Calu3 (cell line): ENCODE measurements at regions not wholly inside any gene's neighbourhood (a gene's known extent, or its start where the extent isn't known, plus 50 kb on each side); places are given as distances from the start of the nearest gene placed in this dataset.

Experiments
- BruUV-seq: library from RNA; stranded (reverse); fragments of 400-500 nt; replicated peaks from 2 replicates; lab custom pipeline; 2021; lab: Mats Ljungman, UMichigan
- CTCF ChIA-PET: fragments of 300-600 bp; sonication (Branson Sonifier 250); formaldehyde crosslinking; loops from one replicate; lab custom pipeline; 2022; ENCODE audit warnings: antibody characterized with exemption; lab: Charles Lee
- DNase-seq: peaks from one replicate; pipeline ENCODE4 v3.0.0; 2022
- H3K27ac Mint-ChIP-seq: one replicate; pipeline ENCODE4 v1.8.0; 2022; ENCODE audit warnings: mixed read lengths; ENCODE audit not compliant: unreplicated experiment
- H3K27me3 Mint-ChIP-seq: one replicate; pipeline ENCODE4 v1.8.0; 2022; ENCODE audit warnings: mixed read lengths; ENCODE audit not compliant: unreplicated experiment
- H3K36me3 Mint-ChIP-seq: one replicate; pipeline ENCODE4 v1.8.0; 2022; ENCODE audit warnings: mild to moderate bottlenecking, moderate library complexity, mixed read lengths; ENCODE audit not compliant: insufficient read depth, unreplicated experiment
- H3K4me1 Mint-ChIP-seq: one replicate; pipeline ENCODE4 v1.8.0; 2022; ENCODE audit warnings: mild to moderate bottlenecking, low read depth, mixed read lengths; ENCODE audit not compliant: unreplicated experiment
- H3K4me3 Mint-ChIP-seq: one replicate; pipeline ENCODE4 v1.8.0; 2022; ENCODE audit warnings: mild to moderate bottlenecking, low read depth, moderate library complexity, mixed read lengths; ENCODE audit not compliant: unreplicated experiment
- H3K9me3 Mint-ChIP-seq: one replicate; pipeline ENCODE4 v1.8.0; 2022; ENCODE audit warnings: low read depth, mixed read lengths; ENCODE audit not compliant: unreplicated experiment
- intact Hi-C: fragments of 100-400 bp; cut with micrococcal nuclease; formaldehyde crosslinking; loops from one replicate; pipeline ENCODE4 v1.10.0; 2022; ENCODE audit not compliant: unreplicated experiment
- TF ChIP-seq, protein P1 (sequence below): fragments of 200-600 bp; IDR thresholded peaks from one replicate; pipeline ENCODE4 v1.8.0; 2022; ENCODE audit warnings: antibody characterized with exemption; ENCODE audit not compliant: unreplicated experiment

DNA sequence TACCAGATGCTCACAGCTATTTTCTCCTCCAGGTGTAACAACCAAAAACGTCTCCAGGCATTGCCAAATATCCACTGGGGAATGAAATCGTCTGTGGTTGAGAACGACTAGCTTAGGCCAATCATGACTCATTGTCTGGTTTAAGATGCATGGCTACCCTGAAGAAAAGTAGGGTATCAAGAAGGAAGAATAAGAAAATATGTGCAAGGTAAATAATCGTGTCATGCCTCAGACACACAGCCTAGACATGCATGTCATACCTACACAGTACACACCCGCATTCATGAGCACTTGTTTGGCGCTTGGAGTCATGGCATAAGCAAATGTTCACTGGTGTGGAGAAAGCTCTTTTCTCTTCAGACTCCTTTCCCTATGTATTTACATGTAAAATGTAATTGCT lies 745.7 kb downstream of the MAFB start:
- TF ChIP-seq, protein P1, sequence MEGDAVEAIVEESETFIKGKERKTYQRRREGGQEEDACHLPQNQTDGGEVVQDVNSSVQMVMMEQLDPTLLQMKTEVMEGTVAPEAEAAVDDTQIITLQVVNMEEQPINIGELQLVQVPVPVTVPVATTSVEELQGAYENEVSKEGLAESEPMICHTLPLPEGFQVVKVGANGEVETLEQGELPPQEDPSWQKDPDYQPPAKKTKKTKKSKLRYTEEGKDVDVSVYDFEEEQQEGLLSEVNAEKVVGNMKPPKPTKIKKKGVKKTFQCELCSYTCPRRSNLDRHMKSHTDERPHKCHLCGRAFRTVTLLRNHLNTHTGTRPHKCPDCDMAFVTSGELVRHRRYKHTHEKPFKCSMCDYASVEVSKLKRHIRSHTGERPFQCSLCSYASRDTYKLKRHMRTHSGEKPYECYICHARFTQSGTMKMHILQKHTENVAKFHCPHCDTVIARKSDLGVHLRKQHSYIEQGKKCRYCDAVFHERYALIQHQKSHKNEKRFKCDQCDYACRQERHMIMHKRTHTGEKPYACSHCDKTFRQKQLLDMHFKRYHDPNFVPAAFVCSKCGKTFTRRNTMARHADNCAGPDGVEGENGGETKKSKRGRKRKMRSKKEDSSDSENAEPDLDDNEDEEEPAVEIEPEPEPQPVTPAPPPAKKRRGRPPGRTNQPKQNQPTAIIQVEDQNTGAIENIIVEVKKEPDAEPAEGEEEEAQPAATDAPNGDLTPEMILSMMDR: no peak
- no peak overlapping the region for H3K27ac Mint-ChIP-seq
- CTCF ChIA-PET: no interaction called here
- peaks cover 25% of the 10 kb centered on the region for H3K9me3 Mint-ChIP-seq
- no peaks in the 10 kb centered on the region for H3K36me3 Mint-ChIP-seq
- no TSS peak for BruUV-seq
- no peaks in the 10 kb centered on the region for H3K4me1 Mint-ChIP-seq
- intact Hi-C loops: no loop called here
- H3K4me3 Mint-ChIP-seq: no peak overlapping the region
- DNase-seq: no peak
- no peaks in the 10 kb centered on the region for H3K27me3 Mint-ChIP-seq

DNA sequence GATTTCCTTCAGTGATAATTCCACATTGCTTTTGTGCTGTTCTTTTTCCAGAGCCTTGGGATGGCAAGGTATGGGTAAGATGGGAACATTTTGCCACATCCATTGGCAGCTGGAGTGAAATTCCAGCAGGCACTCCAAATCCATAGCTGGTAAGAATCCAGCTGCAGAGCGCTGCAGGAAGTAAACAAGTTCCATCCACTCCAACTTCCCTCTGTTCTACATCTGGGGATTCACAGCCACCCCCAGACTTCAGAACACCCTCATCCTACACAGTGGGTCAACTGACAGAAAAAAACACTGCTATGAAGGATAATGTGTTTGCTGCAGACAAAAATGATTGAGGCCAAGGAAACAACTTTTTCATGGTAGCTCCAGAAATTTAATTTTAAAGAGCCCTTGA lies 747.8 kb downstream of the MAFB start:
- intact Hi-C loops: no loop called here
- no peak for DNase-seq
- peaks cover 33% of the 10 kb centered on the region for H3K9me3 Mint-ChIP-seq
- CTCF ChIA-PET: no interaction called here
- no TSS peak for BruUV-seq
- no peak overlapping the region for H3K27ac Mint-ChIP-seq
- H3K36me3 Mint-ChIP-seq: no peaks in the 10 kb centered on the region
- H3K4me3 Mint-ChIP-seq: no peak overlapping the region
- TF ChIP-seq, protein P1: no peak
- H3K4me1 Mint-ChIP-seq: no peaks in the 10 kb centered on the region
- no peaks in the 10 kb centered on the region for H3K27me3 Mint-ChIP-seq

DNA sequence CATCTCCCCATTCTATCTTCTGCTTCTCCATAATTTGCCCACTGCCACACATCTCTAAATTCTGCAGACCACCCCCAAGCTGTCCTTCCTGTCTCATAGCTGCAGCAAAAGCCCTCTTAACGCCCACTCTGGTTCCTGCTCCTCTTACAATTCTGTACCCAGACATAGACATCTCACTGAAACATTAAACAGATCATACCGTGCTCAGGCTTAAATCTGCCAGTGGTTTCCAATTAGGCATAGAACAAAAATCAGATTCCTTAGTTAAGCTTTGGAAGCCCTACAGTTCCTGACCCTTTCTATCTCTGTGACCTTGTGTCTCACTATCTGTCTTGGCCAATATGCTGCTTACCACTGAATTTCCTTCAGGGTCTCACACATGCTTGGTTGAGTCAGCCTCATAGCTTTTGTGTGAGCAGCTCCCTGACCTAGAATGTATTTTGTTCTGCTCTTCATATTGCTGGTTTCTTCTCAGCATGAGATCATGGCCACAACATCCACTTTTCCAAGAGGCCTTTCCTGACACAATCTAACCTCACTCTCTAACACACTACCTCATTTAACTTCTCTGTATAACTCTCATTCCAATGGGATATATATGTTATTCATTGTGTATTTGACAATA lies 749.7 kb downstream of the MAFB start:
- no peak overlapping the region for H3K27ac Mint-ChIP-seq
- BruUV-seq: no TSS peak

DNA sequence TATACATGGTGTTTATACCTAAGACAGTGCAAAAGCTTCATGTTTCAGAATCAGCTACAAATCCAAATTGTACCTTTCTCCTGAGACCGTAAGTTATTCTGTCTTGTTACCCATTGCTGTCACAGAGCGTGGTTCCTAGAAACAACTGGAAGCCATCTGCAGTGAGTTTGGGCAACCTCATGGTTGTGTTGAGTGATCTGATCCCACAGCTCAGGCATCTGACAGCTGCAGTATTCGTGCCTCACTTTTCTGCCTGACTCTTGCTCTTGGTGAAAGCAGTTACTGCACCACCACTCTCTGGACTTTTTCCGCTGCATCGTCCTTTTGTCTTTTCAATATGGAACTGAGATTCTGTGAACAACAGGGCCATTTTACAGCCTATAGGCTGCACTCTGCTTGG lies 752.6 kb downstream of the MAFB start:
- H3K4me1 Mint-ChIP-seq: no peaks in the 10 kb centered on the region
- no peak overlapping the region for H3K27ac Mint-ChIP-seq

More for the DNA sequence above, 749.7 kb downstream of the MAFB start:
- DNase-seq: no peak
- intact Hi-C loops: no loop called here
- Mint-ChIP-seq H3K9me3 (peaks cover 25% of the 10 kb centered on the region), H3K4me1 (no peaks in the 10 kb centered on the region), H3K27me3 (no peaks in the 10 kb centered on the region), H3K4me3 (no peak overlapping the region), H3K36me3 (no peaks in the 10 kb centered on the region)
- TF ChIP-seq, protein P1: no peak
- CTCF ChIA-PET: no interaction called here

More for the DNA sequence above, 752.6 kb downstream of the MAFB start:
- Mint-ChIP-seq H3K4me3 (no peak overlapping the region), H3K9me3 (peaks cover 26% of the 10 kb centered on the region), H3K36me3 (no peaks in the 10 kb centered on the region), H3K27me3 (no peaks in the 10 kb centered on the region)
- CTCF ChIA-PET: no interaction called here
- intact Hi-C loops: no loop called here
- no TSS peak for BruUV-seq
- DNase-seq: no peak
- TF ChIP-seq, protein P1: no peak
